ENCODE measurements at regions not wholly inside any gene's neighbourhood (a gene's known extent, or its start where the extent isn't known, plus 50 kb on each side); places are given as distances from the start of the nearest gene placed in this dataset.

- TF ChIP-seq CTCF (conservative IDR thresholded peaks at IDR 0.05; ENCODE audit: low read depth, low read length) = no peak
- TF ChIP-seq POLR2A (IDR thresholded peaks at IDR 0.05; ENCODE audit: low read depth, low read length) = no peak
- TF ChIP-seq MAFK (IDR thresholded peaks at IDR 0.05; ENCODE audit: low read depth, low read length) = no peak
- TF ChIP-seq SMC3 (IDR thresholded peaks at IDR 0.05; ENCODE audit: low read depth, low read length) = no peak
- TF ChIP-seq RFX5 (IDR thresholded peaks at IDR 0.05; ENCODE audit: low read depth, low read length) = no peak
- no peak for TF ChIP-seq CHD1 (IDR thresholded peaks at IDR 0.05; ENCODE audit: low read depth, low read length)
- no peak for TF ChIP-seq ELK1 (IDR thresholded peaks at IDR 0.05; ENCODE audit: borderline replicate concordance, low read depth, low read length)
Measured at GRCh38 chr5:71924325-71924724, 182.9 kb upstream of the MAP1B start.

Measured in IMR-90 (cell line).